Esophagus squamous epithelium (tissue), 4 donors: ENCODE measurements at regions not wholly inside any gene's neighbourhood (a gene's known extent, or its start where the extent isn't known, plus 50 kb on each side); places are given as distances from the start of the nearest gene placed in this dataset.

Source experiments
- CTCF ChIP-seq, 6 experiments: fragments of 450-650 bp in 4 of 6; fragments of 200-600 bp in 2 of 6; sonication (generic) in 2 of 6; IDR thresholded peaks; one replicate each; pipeline ENCODE4 v1.5.1; 2016 to 2019; ENCODE audit warnings: antibody characterized with exemption in 6 of 6, mild to moderate bottlenecking in 4 of 6, moderate library complexity in 4 of 6
- POLR2A ChIP-seq, 4 donors: fragments of 450-650 bp; IDR thresholded peaks; one replicate each; pipeline ENCODE4 v1.6.1; 2017; ENCODE audit warnings: antibody characterized with exemption in 4 of 4, mild to moderate bottlenecking in 4 of 4, moderate library complexity in 3 of 4

DNA sequence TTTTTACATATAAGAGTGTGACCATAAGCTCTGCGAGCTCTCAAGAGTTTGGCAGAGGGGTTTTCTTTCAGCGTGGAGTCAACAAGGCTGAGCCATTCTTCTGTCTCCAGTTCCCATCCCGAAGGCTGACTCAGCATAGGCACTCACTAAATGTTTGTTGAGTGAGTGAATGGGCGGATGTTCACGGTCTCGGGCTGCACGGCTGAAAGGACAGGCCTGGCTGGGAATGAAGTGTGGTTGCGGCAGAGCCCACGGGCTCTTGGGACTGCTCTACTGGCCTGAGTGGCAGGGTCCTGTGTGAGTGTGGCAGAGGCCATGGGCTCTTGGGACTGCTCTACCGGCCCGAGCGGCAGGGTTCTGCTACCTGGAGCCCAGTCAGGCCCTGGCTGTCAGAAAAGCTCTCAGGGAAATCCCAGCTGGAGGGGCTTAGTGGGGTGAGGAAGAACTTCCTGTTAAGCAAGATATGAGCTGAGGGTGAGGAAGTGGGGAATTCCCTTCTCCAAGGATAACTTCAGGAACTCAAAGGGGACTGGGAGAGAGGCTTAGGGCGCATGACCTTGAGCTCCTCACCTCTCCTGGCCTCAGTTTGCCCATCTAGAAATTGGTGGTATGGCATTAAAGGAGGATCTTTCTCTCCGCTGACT lies 56.6 kb upstream of the C1orf174 start:
- TF ChIP-seq POLR2A (IDR thresholded peaks at IDR 0.05) (no peak), CTCF (IDR thresholded peaks at IDR 0.05) (no peak)
